ENCODE measurements at regions not wholly inside any gene's neighbourhood (a gene's known extent, or its start where the extent isn't known, plus 50 kb on each side); places are given as distances from the start of the nearest gene placed in this dataset.
"Not testable (repeated sequence)": the region's sequence is repeated elsewhere in the genome, so short reads cannot be mapped to it uniquely, and the experiment has no call there.

GRCh38 chr2:111243295-111243694 lies 122.6 kb downstream of the BCL2L11 start:
- H3K4me1 Mint-ChIP-seq: no peaks in the 10 kb centered on the region
- H3K27me3 Mint-ChIP-seq: no peaks in the 10 kb centered on the region
- no peak overlapping the region for H3K4me3 Mint-ChIP-seq
- H3K9me3 Mint-ChIP-seq: no peaks in the 10 kb centered on the region
- no peaks in the 10 kb centered on the region for H3K36me3 Mint-ChIP-seq
- no peak overlapping the region for H3K27ac Mint-ChIP-seq

DNA sequence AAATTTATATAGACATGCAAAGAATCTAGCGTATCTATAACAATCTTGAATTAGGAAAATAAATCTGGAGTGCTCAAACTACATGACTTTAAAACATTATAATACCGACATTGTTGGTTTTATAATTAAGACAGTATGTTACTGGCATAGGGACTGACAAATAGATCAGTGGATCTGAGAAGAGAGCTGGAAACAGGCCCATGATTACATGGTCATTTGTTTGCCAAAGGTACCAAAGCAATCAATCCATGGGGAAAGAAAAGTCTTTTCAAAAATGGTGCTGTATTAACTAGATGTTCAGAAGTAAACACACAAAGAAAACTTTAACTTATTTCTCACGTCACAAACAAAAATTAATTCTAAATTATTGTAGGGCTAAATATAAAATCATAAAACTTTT lies 124.2 kb downstream of the BCL2L11 start:
- no peaks in the 10 kb centered on the region for H3K36me3 Mint-ChIP-seq
- no peak overlapping the region for H3K4me3 Mint-ChIP-seq
- no peaks in the 10 kb centered on the region for H3K27me3 Mint-ChIP-seq
- H3K4me1 Mint-ChIP-seq: no peaks in the 10 kb centered on the region
- no peak overlapping the region for H3K27ac Mint-ChIP-seq
- no peaks in the 10 kb centered on the region for H3K9me3 Mint-ChIP-seq

DNA sequence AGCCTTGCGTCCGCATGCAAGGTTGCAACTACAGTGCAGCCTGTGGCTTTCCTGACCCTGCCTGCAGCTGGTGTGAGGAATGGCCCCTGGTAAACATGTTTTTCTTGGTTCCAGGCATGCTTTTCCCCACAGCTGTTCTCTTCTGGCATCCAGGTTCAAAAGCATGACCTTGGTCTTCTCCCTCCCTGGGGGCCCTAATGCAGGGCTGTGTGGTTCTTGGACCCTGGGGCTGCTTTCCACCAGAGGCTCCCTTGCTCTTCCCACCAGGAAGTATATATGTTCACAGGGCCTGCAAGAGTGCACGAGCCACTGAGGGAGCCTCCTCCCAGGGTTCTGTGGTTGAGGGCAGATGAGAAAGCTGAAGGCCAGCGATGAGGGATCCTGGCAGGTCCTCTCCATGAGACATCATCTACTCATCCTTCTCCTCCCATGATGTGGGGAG lies 125.9 kb downstream of the BCL2L11 start:
- H3K27ac Mint-ChIP-seq: no peak overlapping the region

DNA sequence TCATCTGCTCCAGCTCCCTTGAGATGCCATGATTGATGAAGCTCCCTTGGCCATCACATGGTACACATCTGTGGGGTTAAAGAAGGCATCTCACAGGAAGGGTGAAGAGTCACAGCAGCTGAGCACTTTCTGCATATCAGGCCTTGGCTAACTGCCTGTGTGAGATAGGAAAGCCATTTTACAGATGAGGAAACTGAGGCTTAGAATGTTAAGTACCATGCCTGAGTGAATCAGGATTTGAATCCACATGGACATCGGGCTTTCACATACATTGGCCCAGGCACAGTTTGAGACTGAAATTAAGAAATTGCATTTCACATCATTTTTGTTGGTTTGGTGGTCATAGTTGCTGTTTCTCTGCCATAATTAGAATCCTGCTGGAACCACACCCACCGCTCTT lies 126.8 kb downstream of the BCL2L11 start:
- Mint-ChIP-seq H3K9me3 (peaks cover 8% of the 10 kb centered on the region), H3K36me3 (no peaks in the 10 kb centered on the region), H3K4me3 (no peak overlapping the region), H3K27ac (no peak overlapping the region), H3K4me1 (no peaks in the 10 kb centered on the region), H3K27me3 (no peaks in the 10 kb centered on the region)

More for the DNA sequence above, 125.9 kb downstream of the BCL2L11 start:
- no peaks in the 10 kb centered on the region for H3K4me1 Mint-ChIP-seq
- peaks cover 3% of the 10 kb centered on the region for H3K9me3 Mint-ChIP-seq
- H3K27me3 Mint-ChIP-seq: no peaks in the 10 kb centered on the region
- H3K36me3 Mint-ChIP-seq: no peaks in the 10 kb centered on the region
- no peak overlapping the region for H3K4me3 Mint-ChIP-seq

- Mint-ChIP-seq H3K27ac (no peak overlapping the region), H3K4me1 (no peaks in the 10 kb centered on the region), H3K27me3 (no peaks in the 10 kb centered on the region), H3K4me3 (no peak overlapping the region), H3K36me3 (no peaks in the 10 kb centered on the region), H3K9me3 (peaks cover 8% of the 10 kb centered on the region)
Measured at GRCh38 chr2:111249806-111250205, 129.1 kb downstream of the BCL2L11 start.

GRCh38 chr2:111250448-111251030 lies 129.8 kb downstream of the BCL2L11 start:
- Mint-ChIP-seq H3K36me3 (no peaks in the 10 kb centered on the region), H3K4me3 (no peak overlapping the region), H3K27ac (no peak overlapping the region), H3K27me3 (no peaks in the 10 kb centered on the region), H3K4me1 (no peaks in the 10 kb centered on the region), H3K9me3 (peaks cover 8% of the 10 kb centered on the region)

GRCh38 chr2:111251711-111252110 lies 131.0 kb downstream of the BCL2L11 start:
- Mint-ChIP-seq H3K27me3 (no peaks in the 10 kb centered on the region), H3K27ac (no peak overlapping the region), H3K4me3 (no peak overlapping the region), H3K36me3 (no peaks in the 10 kb centered on the region), H3K4me1 (no peaks in the 10 kb centered on the region), H3K9me3 (peaks cover 8% of the 10 kb centered on the region)

- H3K36me3 Mint-ChIP-seq: no peaks in the 10 kb centered on the region
- no peak overlapping the region for H3K4me3 Mint-ChIP-seq
- no peaks in the 10 kb centered on the region for H3K4me1 Mint-ChIP-seq
- no peaks in the 10 kb centered on the region for H3K27me3 Mint-ChIP-seq
- no peak overlapping the region for H3K27ac Mint-ChIP-seq
- H3K9me3 Mint-ChIP-seq: peaks cover 8% of the 10 kb centered on the region
Measured at GRCh38 chr2:111252436-111252835, 131.7 kb downstream of the BCL2L11 start.

- H3K27ac Mint-ChIP-seq, H3K36me3 Mint-ChIP-seq, H3K4me3 Mint-ChIP-seq, H3K4me1 Mint-ChIP-seq, H3K9me3 Mint-ChIP-seq, H3K27me3 Mint-ChIP-seq: not testable (repeated sequence)
Measured at GRCh38 chr2:111254916-111255315, 134.2 kb downstream of the BCL2L11 start.

DNA sequence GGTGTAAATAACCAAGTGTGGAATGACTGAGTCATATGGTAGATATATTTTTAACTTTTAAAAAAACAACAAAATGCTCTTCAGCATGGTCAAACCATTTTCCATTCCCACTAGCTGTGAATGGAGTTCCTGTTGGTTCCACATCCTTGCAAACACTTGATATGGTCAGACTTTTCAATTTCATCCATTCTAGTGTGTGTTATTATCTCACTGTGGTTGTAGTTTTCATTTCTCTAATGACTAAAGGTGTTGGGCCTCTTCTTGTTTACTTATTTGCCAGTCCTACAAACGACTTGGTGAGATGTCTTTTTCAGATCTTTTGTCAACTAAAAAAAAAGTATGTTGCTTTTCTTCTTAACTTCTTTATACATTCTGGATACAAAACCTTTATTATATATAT lies 135.9 kb downstream of the BCL2L11 start:
- not testable (repeated sequence) for H3K4me1 Mint-ChIP-seq, H3K27ac Mint-ChIP-seq, H3K27me3 Mint-ChIP-seq, H3K36me3 Mint-ChIP-seq, H3K4me3 Mint-ChIP-seq, H3K9me3 Mint-ChIP-seq

- not testable (repeated sequence) for H3K9me3 Mint-ChIP-seq, H3K4me1 Mint-ChIP-seq, H3K4me3 Mint-ChIP-seq, H3K27me3 Mint-ChIP-seq, H3K36me3 Mint-ChIP-seq, H3K27ac Mint-ChIP-seq
Measured at GRCh38 chr2:111257607-111258006, 136.9 kb downstream of the BCL2L11 start.

DNA sequence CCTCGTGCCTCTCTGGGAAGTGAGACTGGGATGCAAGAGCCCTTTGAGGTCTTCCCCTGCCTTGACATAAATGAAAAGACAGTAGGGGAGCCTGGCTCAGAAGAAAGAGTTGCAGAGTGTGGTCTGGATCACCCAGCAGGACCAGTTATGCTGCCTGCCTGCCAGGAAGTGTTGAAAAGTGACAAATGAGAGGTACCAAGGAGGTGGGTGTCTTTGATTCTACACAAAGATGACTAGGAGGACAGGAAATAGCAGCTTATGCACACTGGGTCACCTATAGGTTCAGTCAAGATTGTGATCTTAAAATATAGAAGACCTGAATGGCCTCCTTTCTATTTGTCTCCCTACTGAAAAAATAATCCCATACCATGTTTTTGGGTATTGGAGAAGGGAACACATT lies 137.6 kb downstream of the BCL2L11 start:
- H3K9me3 Mint-ChIP-seq, H3K27me3 Mint-ChIP-seq, H3K36me3 Mint-ChIP-seq, H3K4me1 Mint-ChIP-seq, H3K27ac Mint-ChIP-seq, H3K4me3 Mint-ChIP-seq: not testable (repeated sequence)

GRCh38 chr2:111262627-111263379 lies 142.1 kb downstream of the BCL2L11 start:
- not testable (repeated sequence) for H3K4me3 Mint-ChIP-seq, H3K36me3 Mint-ChIP-seq, H3K27me3 Mint-ChIP-seq, H3K27ac Mint-ChIP-seq, H3K4me1 Mint-ChIP-seq, H3K9me3 Mint-ChIP-seq

- not testable (repeated sequence) for H3K27me3 Mint-ChIP-seq, H3K9me3 Mint-ChIP-seq, H3K27ac Mint-ChIP-seq, H3K4me3 Mint-ChIP-seq, H3K36me3 Mint-ChIP-seq, H3K4me1 Mint-ChIP-seq
Measured at GRCh38 chr2:111263380-111264017, 142.8 kb downstream of the BCL2L11 start.

GRCh38 chr2:111264956-111265355 lies 144.2 kb downstream of the BCL2L11 start:
- not testable (repeated sequence) for H3K9me3 Mint-ChIP-seq, H3K27ac Mint-ChIP-seq, H3K36me3 Mint-ChIP-seq, H3K27me3 Mint-ChIP-seq, H3K4me1 Mint-ChIP-seq, H3K4me3 Mint-ChIP-seq

- not testable (repeated sequence) for H3K27me3 Mint-ChIP-seq, H3K9me3 Mint-ChIP-seq, H3K27ac Mint-ChIP-seq, H3K4me1 Mint-ChIP-seq, H3K36me3 Mint-ChIP-seq, H3K4me3 Mint-ChIP-seq
Measured at GRCh38 chr2:111266556-111266955, 145.8 kb downstream of the BCL2L11 start.

All from activated naive CD4-positive, alpha-beta T cell treated with anti-CD3 and anti-CD28 coated beads, Interleukin-2, amount 50 U/mL, for 24 hours (primary cell).